Esophagus squamous epithelium (tissue), 4 donors: ENCODE measurements at regions not wholly inside any gene's neighbourhood (a gene's known extent, or its start where the extent isn't known, plus 50 kb on each side); places are given as distances from the start of the nearest gene placed in this dataset.

ENCODE experiments used
- POLR2A ChIP-seq, 4 donors: fragments of 450-650 bp; IDR thresholded peaks; one replicate each; pipeline ENCODE4 v1.6.1; 2017; ENCODE audit warnings: antibody characterized with exemption in 4 of 4, mild to moderate bottlenecking in 4 of 4, moderate library complexity in 3 of 4
- TF ChIP-seq, protein P1 (sequence below), 6 experiments: fragments of 450-650 bp in 4 of 6; fragments of 200-600 bp in 2 of 6; sonication (generic) in 2 of 6; IDR thresholded peaks; one replicate each; pipeline ENCODE4 v1.5.1; 2016 to 2019; ENCODE audit warnings: antibody characterized with exemption in 6 of 6, mild to moderate bottlenecking in 4 of 6, moderate library complexity in 4 of 6

DNA sequence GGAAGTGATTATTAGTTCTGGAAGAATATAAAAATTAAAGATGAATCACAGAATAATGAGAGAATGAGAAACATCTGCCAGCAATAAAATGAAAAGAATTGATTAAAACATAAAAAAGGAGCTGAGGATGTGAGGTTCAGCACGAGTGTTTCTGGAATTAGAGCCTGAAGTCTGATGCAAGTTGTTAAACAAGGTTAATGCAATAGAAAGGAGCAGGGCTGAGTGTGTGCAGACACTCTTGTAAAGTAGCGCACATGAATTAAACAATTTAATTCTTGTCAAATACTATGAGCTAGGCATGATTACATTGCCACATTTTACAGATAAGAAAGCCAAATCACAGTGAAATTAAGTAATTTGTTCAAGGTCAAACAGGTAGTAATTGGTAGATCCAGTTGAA is 384.2 kb downstream of the TAF11L14 start:
- TF ChIP-seq, protein P1, sequence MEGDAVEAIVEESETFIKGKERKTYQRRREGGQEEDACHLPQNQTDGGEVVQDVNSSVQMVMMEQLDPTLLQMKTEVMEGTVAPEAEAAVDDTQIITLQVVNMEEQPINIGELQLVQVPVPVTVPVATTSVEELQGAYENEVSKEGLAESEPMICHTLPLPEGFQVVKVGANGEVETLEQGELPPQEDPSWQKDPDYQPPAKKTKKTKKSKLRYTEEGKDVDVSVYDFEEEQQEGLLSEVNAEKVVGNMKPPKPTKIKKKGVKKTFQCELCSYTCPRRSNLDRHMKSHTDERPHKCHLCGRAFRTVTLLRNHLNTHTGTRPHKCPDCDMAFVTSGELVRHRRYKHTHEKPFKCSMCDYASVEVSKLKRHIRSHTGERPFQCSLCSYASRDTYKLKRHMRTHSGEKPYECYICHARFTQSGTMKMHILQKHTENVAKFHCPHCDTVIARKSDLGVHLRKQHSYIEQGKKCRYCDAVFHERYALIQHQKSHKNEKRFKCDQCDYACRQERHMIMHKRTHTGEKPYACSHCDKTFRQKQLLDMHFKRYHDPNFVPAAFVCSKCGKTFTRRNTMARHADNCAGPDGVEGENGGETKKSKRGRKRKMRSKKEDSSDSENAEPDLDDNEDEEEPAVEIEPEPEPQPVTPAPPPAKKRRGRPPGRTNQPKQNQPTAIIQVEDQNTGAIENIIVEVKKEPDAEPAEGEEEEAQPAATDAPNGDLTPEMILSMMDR (IDR thresholded peaks at IDR 0.05), result no peak
- TF ChIP-seq POLR2A (IDR thresholded peaks at IDR 0.05), result no peak
